ENCODE measurements at regions not wholly inside any gene's neighbourhood (a gene's known extent, or its start where the extent isn't known, plus 50 kb on each side); places are given as distances from the start of the nearest gene placed in this dataset.

- no peak for ATAC-seq (ENCODE audit: low read depth)
- POLR2A ChIA-PET (ENCODE audit: unreplicated experiment), result no interaction called here
These were observed 127.2 kb downstream of the OLFM1 start for GRCh38 chr9:135214706-135215105.

More at GRCh38 chr9:135214706-135215105, 127.2 kb downstream of the OLFM1 start:
- Histone ChIP-seq H4K91ac (ENCODE audit: insufficient read depth, low read depth, low read length) (no peak overlapping the region), H2BK15ac (ENCODE audit: low read depth, low read length) (no peak overlapping the region), H4K5ac (ENCODE audit: low read depth, low read length) (no peak overlapping the region), H3K9ac (ENCODE audit: low read depth, low read length) (no peak overlapping the region), H2BK120ac (ENCODE audit: low read depth, low read length) (no peak overlapping the region), H3K23ac (ENCODE audit: low read depth, low read length) (no peak overlapping the region), H3K4me3 (ENCODE audit: insufficient read depth, low read depth, low read length) (no peak overlapping the region), H3K9me3 (ENCODE audit: control insufficient read depth, insufficient read depth, low read length) (peaks cover 44% of the 10 kb centered on the region), H4K20me1 (ENCODE audit: insufficient read depth, low read length) (no peaks in the 10 kb centered on the region), H3K4me2 (ENCODE audit: low read depth, low read length) (no peak overlapping the region), H2BK20ac (ENCODE audit: low read depth, low read length) (no peak overlapping the region), H2AK9ac (replicated peaks; ENCODE audit: low read depth, low read length, poor library complexity) (no peak overlapping the region), H3K36me3 (ENCODE audit: control insufficient read depth, insufficient read depth, low read length) (no peaks in the 10 kb centered on the region), H3K4me1 (ENCODE audit: control insufficient read depth, insufficient read depth, low read length) (no peaks in the 10 kb centered on the region), H2BK5ac (ENCODE audit: low read depth, low read length, poor library complexity, severe bottlenecking) (no peak overlapping the region), H3K18ac (ENCODE audit: low read depth, low read length) (no peak overlapping the region), H3K56ac (ENCODE audit: extremely low read depth, insufficient read depth, low read length) (no peak overlapping the region), H2AK5ac (ENCODE audit: low read depth, low read length) (no peak overlapping the region), H3K27me3 (ENCODE audit: control insufficient read depth, insufficient read depth, low read length) (no peaks in the 10 kb centered on the region), H2AFZ (replicated peaks; ENCODE audit: low read length, poor library complexity) (no peak overlapping the region), H3K4ac (ENCODE audit: low read depth, low read length) (no peak overlapping the region), H3K27ac (ENCODE audit: insufficient read depth, low read length) (no peak overlapping the region), H3K14ac (replicated peaks; ENCODE audit: low read depth, low read length) (no peak overlapping the region), H3K9me1 (ENCODE audit: insufficient read depth, low read length) (no peaks in the 10 kb centered on the region), H4K8ac (ENCODE audit: low read depth in 2 of 2, low read length in 2 of 2) (no peak overlapping the region), H3K79me1 (ENCODE audit: low read depth in 1 of 2, low read length in 2 of 2) (no peaks in the 10 kb centered on the region)
- WGBS, 2 experiments (ENCODE audit: extremely low coverage in 2 of 2, insufficient read length in 1 of 2), result 53% methylated on average over 6 of the region's 11 CpGs; no CpG with 5 or more reads in 1 of the 2 experiments
- no TSS peak for BruUV-seq (replicated peaks)
- no peak for DNase-seq
- intact Hi-C loops (cut with micrococcal nuclease) (no loop called here), in situ Hi-C loops (cut with MboI; ENCODE audit: low sequenced_read_pairs) (no loop called here), dilution Hi-C loops (cut with HindIII; ENCODE audit: low sequenced_read_pairs, unreplicated experiment) (no loop called here)
- CTCF ChIA-PET, result no interaction called here
- TF ChIP-seq SMC3 (IDR thresholded peaks at IDR 0.05; ENCODE audit: low read depth, low read length) (no peak), CTCF (conservative IDR thresholded peaks at IDR 0.05; ENCODE audit: low read depth, low read length) (no peak), FOS (IDR thresholded peaks at IDR 0.05; ENCODE audit: low read depth, low read length) (no peak), CEBPB (IDR thresholded peaks at IDR 0.05; ENCODE audit: low read depth, low read length) (no peak), RFX5 (IDR thresholded peaks at IDR 0.05; ENCODE audit: low read depth, low read length) (no peak), RAD21 (IDR thresholded peaks at IDR 0.05; ENCODE audit: low read length) (no peak), RCOR1 (IDR thresholded peaks at IDR 0.05; ENCODE audit: insufficient replicate concordance, low read length) (no peak), MXI1 (IDR thresholded peaks at IDR 0.05; ENCODE audit: borderline replicate concordance, low read depth, low read length) (no peak), MAZ (IDR thresholded peaks at IDR 0.05; ENCODE audit: borderline replicate concordance, low read depth, low read length) (no peak), USF2 (IDR thresholded peaks at IDR 0.05; ENCODE audit: low read depth, low read length) (no peak), ELK1 (IDR thresholded peaks at IDR 0.05; ENCODE audit: borderline replicate concordance, low read depth, low read length) (no peak)

Measured in IMR-90 (cell line).